ENCODE measurements at regions not wholly inside any gene's neighbourhood (a gene's known extent, or its start where the extent isn't known, plus 50 kb on each side); places are given as distances from the start of the nearest gene placed in this dataset.
"Not testable (repeated sequence)": the region's sequence is repeated elsewhere in the genome, so short reads cannot be mapped to it uniquely, and the experiment has no call there.

DNA sequence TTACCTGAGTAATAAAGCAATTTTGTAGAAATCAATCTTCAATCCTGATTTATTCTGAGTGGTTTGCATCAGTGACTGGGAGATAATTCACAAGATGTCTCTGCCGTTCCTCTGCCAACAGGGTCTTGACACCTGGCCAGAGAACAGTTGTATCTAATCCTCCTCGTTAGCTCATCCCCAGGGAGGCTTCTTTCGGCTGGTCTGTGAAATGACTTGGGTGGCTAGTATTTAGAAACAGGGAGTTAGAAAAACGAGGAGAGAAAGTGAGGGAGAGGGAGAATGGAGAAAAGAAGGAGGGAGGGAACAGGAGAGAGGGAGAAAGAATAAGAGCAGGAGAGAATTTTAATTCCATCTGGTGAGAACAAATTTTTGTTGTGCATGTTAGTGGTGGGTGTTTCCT lies 600.2 kb upstream of the TLE4 start:
- no peak overlapping the region for H3K4me3 Mint-ChIP-seq
- no peaks in the 10 kb centered on the region for H3K27me3 Mint-ChIP-seq
- ATAC-seq (no peak), DNase-seq (no peak)
- no peaks in the 10 kb centered on the region for H3K9me3 Mint-ChIP-seq
- no peak overlapping the region for H3K27ac Mint-ChIP-seq
- H3K4me1 Mint-ChIP-seq, result no peaks in the 10 kb centered on the region

DNA sequence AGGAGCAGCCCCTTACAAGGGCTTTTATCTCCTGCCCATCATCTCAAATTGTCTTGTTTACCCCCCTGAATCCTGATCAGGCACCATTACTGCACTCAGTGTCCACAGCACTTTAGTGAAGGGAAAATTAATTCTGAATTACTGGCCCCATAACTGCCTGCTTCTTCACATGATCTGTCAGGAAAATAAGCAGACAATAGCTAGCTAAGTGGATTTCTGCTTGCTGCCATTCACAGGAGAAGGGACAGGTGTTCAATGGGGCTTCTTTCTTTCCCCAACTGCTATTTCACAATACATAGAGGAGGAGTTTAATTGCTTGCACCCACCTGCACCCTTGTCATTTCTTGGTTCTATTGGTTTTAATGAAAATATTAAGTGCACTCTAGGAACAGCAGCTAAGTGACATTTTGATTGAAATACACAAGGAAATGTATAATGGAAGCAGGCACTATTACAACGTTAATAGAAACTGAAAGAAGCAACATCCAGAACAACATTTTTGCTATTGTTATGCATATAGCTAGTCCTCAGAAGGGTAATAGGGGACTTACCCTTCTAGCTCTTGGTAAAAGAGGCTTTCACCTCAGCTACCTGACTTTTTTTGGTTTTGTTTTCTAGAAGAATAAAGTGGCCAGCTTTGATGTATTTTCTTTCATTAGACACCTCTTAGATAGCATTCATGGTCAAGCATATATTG lies 599.3 kb upstream of the TLE4 start:
- DNase-seq (no peak), ATAC-seq (no peak)
- H3K4me1 Mint-ChIP-seq, result no peaks in the 10 kb centered on the region
- H3K27ac Mint-ChIP-seq, result no peak overlapping the region
- no peaks in the 10 kb centered on the region for H3K9me3 Mint-ChIP-seq
- no peaks in the 10 kb centered on the region for H3K27me3 Mint-ChIP-seq
- no peak overlapping the region for H3K4me3 Mint-ChIP-seq

DNA sequence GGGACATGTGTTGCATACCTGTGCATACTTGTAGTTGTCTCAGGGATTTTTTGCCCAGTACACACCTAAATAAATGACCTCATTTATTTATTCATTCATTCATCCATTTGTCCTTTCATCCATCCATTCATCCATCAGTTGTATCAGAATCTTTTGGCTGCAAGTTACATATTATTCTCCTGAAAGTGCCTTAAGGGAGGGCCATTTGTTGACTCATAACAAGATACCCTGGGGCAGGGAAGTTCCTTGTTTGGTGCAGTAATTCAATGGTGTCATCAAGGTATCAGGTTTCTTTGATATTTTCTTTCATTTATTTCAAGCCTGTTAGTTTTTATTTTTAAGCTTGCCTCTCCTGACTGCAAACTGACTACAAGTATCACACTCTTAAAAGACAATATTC lies 597.9 kb upstream of the TLE4 start:
- peaks cover under 1 to 2% of the 10 kb centered on the region in 2 donors for H3K9me3 Mint-ChIP-seq

DNA sequence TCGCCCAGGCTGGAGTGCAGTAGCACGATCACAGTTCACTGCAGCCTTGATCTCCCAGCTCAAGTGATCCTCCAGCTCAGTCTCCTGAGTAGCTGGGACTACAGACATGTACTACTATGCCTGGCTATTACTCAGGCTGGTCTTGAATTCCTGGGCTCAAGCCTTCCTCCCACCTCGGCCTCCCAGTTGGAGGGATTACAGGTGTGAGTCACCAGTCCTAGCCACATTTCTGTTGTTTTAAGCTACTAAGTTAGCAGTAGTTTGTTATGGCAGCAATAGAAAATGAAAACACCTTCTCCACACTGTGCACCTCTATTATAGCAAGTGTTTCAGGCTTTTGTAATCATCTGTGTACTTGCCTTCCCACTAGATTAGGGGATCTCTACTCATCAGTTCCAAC lies 588.9 kb upstream of the TLE4 start:
- H3K27ac Mint-ChIP-seq, result no peak overlapping the region
- no peak overlapping the region for H3K4me3 Mint-ChIP-seq
- no peak for DNase-seq
- H3K27me3 Mint-ChIP-seq, result no peaks in the 10 kb centered on the region
- peaks cover 7 to 8% of the 10 kb centered on the region in 2 donors for H3K9me3 Mint-ChIP-seq
- no peak for ATAC-seq
- H3K4me1 Mint-ChIP-seq, result no peaks in the 10 kb centered on the region

More for the DNA sequence above, 597.9 kb upstream of the TLE4 start:
- H3K27ac Mint-ChIP-seq, result no peak overlapping the region
- DNase-seq (no peak), ATAC-seq (no peak)
- no peaks in the 10 kb centered on the region for H3K4me1 Mint-ChIP-seq
- H3K4me3 Mint-ChIP-seq, result no peak overlapping the region
- no peaks in the 10 kb centered on the region for H3K27me3 Mint-ChIP-seq

DNA sequence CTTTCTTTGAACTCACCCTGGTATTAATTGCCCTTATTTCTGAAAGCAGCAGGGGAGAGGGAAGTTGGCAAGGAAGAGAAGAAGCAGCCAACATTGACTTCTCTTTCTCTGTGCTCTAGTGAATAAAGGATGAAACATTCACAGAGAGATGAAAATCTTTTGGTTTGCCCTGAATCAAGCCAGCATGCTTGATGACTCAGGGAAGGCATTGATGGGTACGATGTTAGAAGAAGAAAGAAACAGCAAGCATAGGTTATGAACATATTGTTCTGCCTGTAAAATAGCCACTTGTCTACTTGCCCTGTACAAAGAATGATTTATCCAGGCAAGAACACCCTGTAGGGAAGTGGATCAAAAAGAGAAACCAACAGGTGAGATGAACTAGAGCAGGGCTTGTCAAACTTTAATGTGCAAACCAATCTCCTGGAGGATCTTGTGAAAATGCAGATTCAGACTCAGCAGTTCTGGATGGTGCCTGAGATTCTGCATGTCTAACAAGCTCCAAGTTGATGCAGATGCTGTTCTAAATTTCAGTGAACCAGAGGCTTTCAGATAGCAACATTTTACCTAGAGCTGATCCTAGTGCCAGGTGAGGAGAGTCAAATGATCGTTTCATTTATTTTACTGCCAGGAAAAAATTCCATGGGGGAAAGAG lies 586.6 kb upstream of the TLE4 start:
- no peak for DNase-seq

GRCh38 chr9:78986446-78986845 lies 585.3 kb upstream of the TLE4 start:
- H3K27ac Mint-ChIP-seq, result no peak overlapping the region
- H3K4me3 Mint-ChIP-seq, result no peak overlapping the region
- no peaks in the 10 kb centered on the region for H3K9me3 Mint-ChIP-seq
- no peak for DNase-seq
- no peak for ATAC-seq
- no peaks in the 10 kb centered on the region for H3K4me1 Mint-ChIP-seq
- H3K27me3 Mint-ChIP-seq, result no peaks in the 10 kb centered on the region

More for the DNA sequence above, 586.6 kb upstream of the TLE4 start:
- Mint-ChIP-seq H3K27me3 (no peaks in the 10 kb centered on the region), H3K9me3 (no peaks in the 10 kb centered on the region), H3K27ac (no peak overlapping the region), H3K4me1 (no peaks in the 10 kb centered on the region), H3K4me3 (no peak overlapping the region)
- no peak for ATAC-seq

- no peaks in the 10 kb centered on the region for H3K9me3 Mint-ChIP-seq
- H3K27ac Mint-ChIP-seq, result no peak overlapping the region
- ATAC-seq, result no peak
- no peak overlapping the region for H3K4me3 Mint-ChIP-seq
- H3K27me3 Mint-ChIP-seq, result no peaks in the 10 kb centered on the region
- H3K4me1 Mint-ChIP-seq, result no peaks in the 10 kb centered on the region
- no peak for DNase-seq
Observed at GRCh38 chr9:78989031-78989658, 582.6 kb upstream of the TLE4 start.

GRCh38 chr9:78994471-78994870 lies 577.3 kb upstream of the TLE4 start:
- Mint-ChIP-seq H3K27me3 (no peaks in the 10 kb centered on the region), H3K9me3 (no peaks in the 10 kb centered on the region), H3K4me3 (no peak overlapping the region), H3K27ac (no peak overlapping the region), H3K4me1 (no peaks in the 10 kb centered on the region)
- DNase-seq, result no peak
- ATAC-seq, result no peak

DNA sequence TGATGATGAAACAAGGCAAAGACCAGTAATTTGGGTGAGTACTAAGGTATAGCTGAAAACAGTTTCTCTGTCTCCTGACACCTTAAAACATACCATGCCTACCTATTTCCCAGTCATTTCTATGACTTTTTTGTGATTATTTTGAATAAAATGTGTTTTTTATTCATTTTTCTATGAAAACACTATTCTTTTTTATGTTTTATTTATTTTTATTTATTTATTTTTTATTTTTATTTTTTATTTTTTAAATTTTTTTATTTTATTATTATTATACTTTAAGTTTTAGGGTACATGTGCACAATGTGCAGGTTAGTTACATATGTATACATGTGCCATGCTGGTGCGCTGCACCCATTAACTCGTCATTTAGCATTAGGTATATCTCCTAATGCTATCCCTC lies 576.8 kb upstream of the TLE4 start:
- not testable (repeated sequence) for DNase-seq, H3K27me3 Mint-ChIP-seq, ATAC-seq, H3K27ac Mint-ChIP-seq, H3K4me3 Mint-ChIP-seq, H3K9me3 Mint-ChIP-seq, H3K4me1 Mint-ChIP-seq

DNA sequence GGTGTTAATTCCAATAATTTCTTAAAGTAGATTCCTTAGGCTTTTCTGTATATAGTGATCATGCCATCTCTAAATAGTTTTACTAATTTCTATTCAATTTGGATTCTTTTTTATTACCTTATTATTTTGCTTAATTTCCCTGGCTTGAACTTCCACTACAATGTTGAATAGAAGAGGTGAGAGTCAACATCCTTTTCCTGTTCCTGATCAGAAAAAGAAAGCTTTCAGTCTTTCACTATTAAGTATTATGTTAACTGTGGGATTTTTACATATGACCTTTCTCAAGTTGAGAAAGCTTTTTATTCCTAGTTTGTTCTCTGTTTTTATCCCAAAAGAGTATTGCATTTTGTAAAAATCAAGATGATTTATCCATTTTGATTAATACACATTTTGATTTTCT lies 574.5 kb upstream of the TLE4 start:
- H3K9me3 Mint-ChIP-seq, result no peaks in the 10 kb centered on the region
- no peak overlapping the region for H3K27ac Mint-ChIP-seq

GRCh38 chr9:79000230-79001002 lies 571.3 kb upstream of the TLE4 start:
- no peak for ATAC-seq
- DNase-seq, result no peak
- Mint-ChIP-seq H3K27ac (no peak overlapping the region), H3K9me3 (no peaks in the 10 kb centered on the region), H3K27me3 (no peaks in the 10 kb centered on the region), H3K4me1 (no peaks in the 10 kb centered on the region), H3K4me3 (no peak overlapping the region)

More for the DNA sequence above, 574.5 kb upstream of the TLE4 start:
- H3K4me3 Mint-ChIP-seq, result no peak overlapping the region
- no peaks in the 10 kb centered on the region for H3K4me1 Mint-ChIP-seq
- DNase-seq, result no peak
- ATAC-seq, result no peak
- no peaks in the 10 kb centered on the region for H3K27me3 Mint-ChIP-seq

- Mint-ChIP-seq H3K27ac (no peak overlapping the region), H3K9me3 (no peaks in the 10 kb centered on the region), H3K4me1 (no peaks in the 10 kb centered on the region), H3K4me3 (no peak overlapping the region), H3K27me3 (no peaks in the 10 kb centered on the region)
- DNase-seq (no peak), ATAC-seq (no peak)
Observed at GRCh38 chr9:79001012-79001411, 570.8 kb upstream of the TLE4 start.

DNA sequence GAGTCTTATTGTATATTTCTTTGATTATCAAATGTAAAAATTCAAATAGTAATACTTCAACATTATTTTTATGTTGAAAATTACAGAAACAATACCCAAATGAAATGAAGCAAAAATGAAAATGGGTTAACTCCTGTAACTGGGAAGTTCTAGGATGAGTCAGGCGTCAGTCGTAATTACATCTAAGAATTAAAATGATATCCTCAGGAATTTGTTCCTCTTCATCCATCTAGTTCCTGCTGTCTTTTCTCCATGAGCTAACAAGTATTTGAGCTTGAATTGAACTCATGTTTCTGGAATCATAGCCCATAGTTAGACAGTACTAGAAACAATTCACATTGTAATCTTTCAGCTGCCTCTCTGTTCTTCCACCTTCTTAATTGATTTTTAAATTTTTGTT lies 568.3 kb upstream of the TLE4 start:
- no peaks in the 10 kb centered on the region for H3K27me3 Mint-ChIP-seq
- H3K9me3 Mint-ChIP-seq, result no peaks in the 10 kb centered on the region
- no peak overlapping the region for H3K27ac Mint-ChIP-seq
- no peaks in the 10 kb centered on the region for H3K4me1 Mint-ChIP-seq
- no peak overlapping the region for H3K4me3 Mint-ChIP-seq
- no peak for DNase-seq
- ATAC-seq, result no peak

DNA sequence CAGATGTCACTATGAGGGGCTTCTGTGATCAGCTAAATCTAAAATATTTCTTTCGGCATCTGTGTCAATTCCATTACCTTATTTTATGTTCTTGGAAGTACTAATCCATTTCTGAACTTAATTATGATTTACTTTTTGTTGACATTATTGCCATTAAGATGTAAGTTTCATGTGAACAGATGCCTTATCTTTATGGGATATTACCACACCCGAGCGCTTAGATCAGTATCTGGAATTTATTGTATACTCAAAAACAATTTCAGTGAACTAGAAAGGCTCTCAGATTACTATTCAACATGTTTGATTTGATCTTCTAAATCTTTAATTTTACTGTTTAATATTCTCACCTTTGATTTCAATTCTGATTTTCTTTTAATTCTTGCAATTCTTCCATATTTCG lies 567.7 kb upstream of the TLE4 start:
- H3K4me1 Mint-ChIP-seq, result no peaks in the 10 kb centered on the region
- H3K4me3 Mint-ChIP-seq, result no peak overlapping the region
- H3K27ac Mint-ChIP-seq, result no peak overlapping the region
- H3K27me3 Mint-ChIP-seq, result no peaks in the 10 kb centered on the region
- no peak for DNase-seq
- H3K9me3 Mint-ChIP-seq, result no peaks in the 10 kb centered on the region
- no peak for ATAC-seq

GRCh38 chr9:79006546-79006945 lies 565.2 kb upstream of the TLE4 start:
- no peak for DNase-seq
- Mint-ChIP-seq H3K27me3 (no peaks in the 10 kb centered on the region), H3K27ac (no peak overlapping the region), H3K9me3 (no peaks in the 10 kb centered on the region), H3K4me1 (no peaks in the 10 kb centered on the region), H3K4me3 (no peak overlapping the region)
- ATAC-seq, result no peak

Data from stimulated activated naive CD8-positive, alpha-beta T cell treated with anti-CD3 and anti-CD28 coated beads, Interleukin-15, amount 100 ng/mL, for 72 hours (primary cell).